Left renal pelvis (tissue), 4 donors: ENCODE measurements at regions not wholly inside any gene's neighbourhood (a gene's known extent, or its start where the extent isn't known, plus 50 kb on each side); places are given as distances from the start of the nearest gene placed in this dataset.

Experiments used
- DNase-seq, 4 donors: peaks; one replicate each; pipeline ENCODE4 v3.0.0-alpha.2; 2013; ENCODE audit warnings: low read depth in 4 of 4, low spot score in 3 of 4

- no peak for DNase-seq
Measured at GRCh38 chr10:94180576-94180975, 182.2 kb downstream of the NOC3L start.

- DNase-seq: no peak
Measured at GRCh38 chr10:94183666-94184264, 179.0 kb downstream of the NOC3L start.

GRCh38 chr10:94186722-94187121, 176.0 kb downstream of the NOC3L start:
- DNase-seq: no peak

- no peak for DNase-seq
Measured at GRCh38 chr10:94192333-94192732, 170.4 kb downstream of the NOC3L start.

GRCh38 chr10:94192974-94193373, 169.8 kb downstream of the NOC3L start:
- no peak for DNase-seq

GRCh38 chr10:94193466-94193924, 169.2 kb downstream of the NOC3L start:
- DNase-seq: no peak

- no peak for DNase-seq
Measured at GRCh38 chr10:94194256-94194655, 168.5 kb downstream of the NOC3L start.

- DNase-seq: no peak
Measured at GRCh38 chr10:94197241-94197640, 165.5 kb downstream of the NOC3L start.

- no peak for DNase-seq
Measured at GRCh38 chr10:94198324-94198723, 164.4 kb downstream of the NOC3L start.

GRCh38 chr10:94199565-94199964, 163.2 kb downstream of the NOC3L start:
- no peak for DNase-seq

- no peak for DNase-seq
Measured at GRCh38 chr10:94200146-94200837, 162.4 kb downstream of the NOC3L start.

- DNase-seq: peak in 1 of 4 donors; percentile 34
Measured at GRCh38 chr10:94205396-94205831, 157.3 kb downstream of the NOC3L start.

- DNase-seq: no peak
Measured at GRCh38 chr10:94206176-94206575, 156.6 kb downstream of the NOC3L start.

GRCh38 chr10:94208315-94208714, 154.4 kb downstream of the NOC3L start:
- DNase-seq: no peak

GRCh38 chr10:94210440-94211168, 152.1 kb downstream of the NOC3L start:
- DNase-seq: peak; percentile 52 to 71 (median 62)

GRCh38 chr10:94211169-94211510, 151.6 kb downstream of the NOC3L start:
- no peak for DNase-seq

- no peak for DNase-seq
Measured at GRCh38 chr10:94213001-94213530, 149.7 kb downstream of the NOC3L start.

GRCh38 chr10:94213980-94214379, 148.8 kb downstream of the NOC3L start:
- no peak for DNase-seq

- no peak for DNase-seq
Measured at GRCh38 chr10:94214481-94214893, 148.3 kb downstream of the NOC3L start.

- DNase-seq: no peak
Measured at GRCh38 chr10:94216201-94216600, 146.5 kb downstream of the NOC3L start.

GRCh38 chr10:94217411-94217810, 145.3 kb downstream of the NOC3L start:
- no peak for DNase-seq
